Natural killer cell (primary cell): ENCODE measurements at regions not wholly inside any gene's neighbourhood (a gene's known extent, or its start where the extent isn't known, plus 50 kb on each side); places are given as distances from the start of the nearest gene placed in this dataset.

Source experiments
- ATAC-seq, 3 donors: fragments of 150-1000 bp in 2 of 3; fragments of 200-7000 bp in 1 of 3; cut with Tn5 transposase; 1 replicate in 1 of 3; 2 replicates in 2 of 3; pipeline ENCODE4 v1.10.0; 2021; ENCODE audit warnings: mild to moderate bottlenecking in 2 of 3, moderate library complexity in 2 of 3
- DNase-seq, 2 donors: peaks; one replicate each; pipeline versions ENCODE4 v3.0.0 to v3.0.0-alpha.2; 2013 to 2021; ENCODE audit warnings: mixed read lengths in 1 of 2
- H3K27ac ChIP-seq: one replicate; pipeline ENCODE4 v1.5.1; 2013; ENCODE audit warnings: mild to moderate bottlenecking, low read length
- H3K27me3 ChIP-seq: one replicate; pipeline ENCODE4 v1.6.1; 2013; ENCODE audit warnings: low read length; ENCODE audit not compliant: control insufficient read depth, insufficient read depth
- H3K36me3 ChIP-seq: one replicate; pipeline ENCODE4 v1.6.1; 2013; ENCODE audit warnings: low read length; ENCODE audit not compliant: control insufficient read depth, insufficient read depth
- H3K4me1 ChIP-seq: one replicate; pipeline ENCODE4 v1.6.1; 2013; ENCODE audit warnings: low read length; ENCODE audit not compliant: control insufficient read depth, insufficient read depth
- H3K4me3 ChIP-seq: one replicate; pipeline ENCODE4 v1.5.1; 2013; ENCODE audit warnings: low read length
- H3K9me3 ChIP-seq: one replicate; pipeline ENCODE4 v1.6.1; 2013; ENCODE audit warnings: low read length; ENCODE audit not compliant: control insufficient read depth, insufficient read depth
- H3K27ac Mint-ChIP-seq, 2 donors: one replicate each; pipeline ENCODE4 v1.8.0; 2022; ENCODE audit warnings: mild to moderate bottlenecking in 2 of 2, mixed read lengths in 2 of 2, moderate library complexity in 1 of 2
- H3K27me3 Mint-ChIP-seq, 2 donors: one replicate each; pipeline ENCODE4 v1.8.0; 2022; ENCODE audit warnings: low read depth in 2 of 2, mixed read lengths in 2 of 2
- H3K36me3 Mint-ChIP-seq: one replicate; pipeline ENCODE4 v1.8.0; 2022; ENCODE audit warnings: mixed read lengths
- H3K4me1 Mint-ChIP-seq, 2 donors: one replicate each; pipeline ENCODE4 v1.8.0; 2022; ENCODE audit warnings: mixed read lengths in 2 of 2
- H3K4me3 Mint-ChIP-seq: one replicate; pipeline ENCODE4 v1.8.0; 2022; ENCODE audit warnings: mild to moderate bottlenecking, moderate library complexity, mixed read lengths
- H3K9me3 Mint-ChIP-seq, 2 donors: one replicate each; pipeline ENCODE4 v1.8.0; 2022; ENCODE audit warnings: mixed read lengths in 2 of 2
- CTCF ChIP-seq: fragments of 200-600 bp; IDR thresholded peaks from one replicate; pipeline ENCODE4 v1.8.0; 2022; ENCODE audit warnings: antibody characterized with exemption
- WGBS: methylation state at CpG from one replicate; pipeline ENCODE4 v1.1.7; 2013; ENCODE audit warnings: missing lambda C conversion rate; ENCODE audit not compliant: insufficient coverage; 5-methylcytosine and 5-hydroxymethylcytosine counted together
- intact Hi-C: fragments of 100-400 bp; cut with micrococcal nuclease; formaldehyde crosslinking; loops from one replicate; pipeline ENCODE4 v1.14.2; 2022

DNA sequence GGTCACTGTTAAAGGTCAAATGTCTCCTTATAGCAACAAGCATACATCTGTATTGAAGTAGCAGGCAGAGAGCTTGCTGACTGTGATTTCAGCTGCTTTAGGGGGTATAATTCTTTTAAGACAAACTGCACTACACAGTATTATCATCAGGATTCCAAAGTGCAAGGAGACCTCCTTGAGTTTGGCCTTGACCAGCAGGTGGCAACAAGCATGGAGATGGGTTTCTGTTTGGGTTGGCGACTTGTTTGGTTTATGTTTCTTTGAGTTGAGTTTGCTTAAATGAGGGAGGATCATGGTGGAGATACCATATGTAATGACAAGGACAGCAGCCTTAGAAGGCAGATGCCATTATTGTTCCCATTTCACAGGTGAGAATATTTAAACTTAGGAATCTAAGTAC, 681.0 kb upstream of the ID2 start:
- H3K4me3 Mint-ChIP-seq: no peak overlapping the region
- intact Hi-C loops: loop anchor here (10.0 kb wide), 1 partner anchor 684 kb away; the partner anchor contains the start of gene ID2
- Histone ChIP-seq H3K4me3 (no peak overlapping the region), H3K9me3 (no peaks in the 10 kb centered on the region), H3K27me3 (no peaks in the 10 kb centered on the region), H3K36me3 (no peaks in the 10 kb centered on the region), H3K27ac (no peak overlapping the region), H3K4me1 (no peaks in the 10 kb centered on the region)
- TF ChIP-seq CTCF: peak; percentile 11
- H3K27ac Mint-ChIP-seq: peak overlapping the region in 1 of 2 donors; percentile 49
- no peaks in the 10 kb centered on the region for H3K36me3 Mint-ChIP-seq
- no peaks in the 10 kb centered on the region for H3K9me3 Mint-ChIP-seq
- H3K4me1 Mint-ChIP-seq: peaks cover 31 to 41% of the 10 kb centered on the region in 2 donors
- no peaks in the 10 kb centered on the region for H3K27me3 Mint-ChIP-seq
- peak in 1 of 3 donors; percentile 30 for ATAC-seq
- 75% methylated on average over 1 of the region's 1 CpG for WGBS
- peak in 1 of 2 donors; percentile 40 for DNase-seq

DNA sequence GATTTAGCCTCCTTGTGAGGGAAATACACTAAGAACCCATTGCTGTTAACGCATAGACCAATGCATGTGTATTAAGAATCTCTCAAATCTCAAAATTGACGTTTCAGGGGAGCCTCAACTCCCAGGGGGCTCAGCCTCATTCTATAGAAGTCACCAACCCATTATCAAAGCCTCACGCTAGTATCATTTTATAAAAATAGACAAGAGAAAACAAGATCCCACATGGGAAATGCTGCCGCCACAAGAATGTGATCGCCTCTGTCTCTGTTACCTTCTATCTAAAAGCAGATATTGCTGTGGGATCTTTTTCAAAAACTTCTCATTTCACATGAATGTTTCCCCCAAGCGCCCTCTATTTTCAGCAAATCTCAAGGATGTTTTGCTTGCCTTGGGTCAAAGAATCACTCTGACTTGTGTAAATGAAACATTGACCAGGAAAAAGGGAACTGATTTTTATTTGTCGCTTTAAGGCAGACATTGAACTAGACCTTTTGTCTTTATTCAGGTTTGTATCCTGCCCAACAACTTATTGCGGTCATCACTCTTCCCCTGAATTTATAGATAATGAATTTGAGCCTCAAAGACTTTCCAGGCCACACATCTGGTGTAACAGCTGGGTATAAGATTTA, 679.0 kb upstream of the ID2 start:
- intact Hi-C loops: loop anchor here (10.0 kb wide), 1 partner anchor 682 kb away; the partner anchor contains the start of gene ID2
- WGBS: 75% methylated on average over 8 of the region's 8 CpGs
- H3K4me3 Mint-ChIP-seq: no peak overlapping the region

DNA sequence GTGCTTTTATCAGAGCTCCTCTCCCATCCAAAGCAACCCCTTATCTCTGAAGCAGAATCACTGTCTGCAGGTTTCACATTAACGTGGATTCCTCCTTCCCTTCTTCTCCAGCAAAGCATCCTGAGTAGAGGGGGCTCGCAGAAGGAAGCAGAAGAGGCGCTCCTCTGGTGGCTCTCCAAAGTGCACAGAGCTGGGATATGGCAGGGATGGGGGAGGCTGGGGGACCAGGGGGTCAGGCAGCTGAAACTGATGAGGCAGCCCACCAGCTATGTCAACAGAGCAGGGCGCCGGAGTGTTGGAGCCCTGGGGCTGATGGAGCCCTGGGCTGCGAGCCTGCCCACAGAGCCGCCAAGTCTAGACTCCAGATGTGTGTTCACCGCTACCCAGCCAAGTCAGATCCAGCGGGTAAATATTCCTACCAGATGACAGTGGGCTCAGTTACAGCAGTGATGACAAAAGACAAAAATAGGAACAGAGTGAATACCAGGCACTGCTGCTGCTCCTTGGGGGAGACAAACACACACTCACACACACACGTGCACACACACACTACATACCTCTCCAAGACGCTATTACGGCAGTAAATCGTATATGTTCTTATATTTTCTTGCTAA, 678.3 kb upstream of the ID2 start:
- DNase-seq (no peak), ATAC-seq (no peak)
- H3K27me3 ChIP-seq: no peaks in the 10 kb centered on the region
- Mint-ChIP-seq H3K27me3 (no peaks in the 10 kb centered on the region), H3K4me1 (peaks cover 13 to 30% of the 10 kb centered on the region in 2 donors), H3K36me3 (no peaks in the 10 kb centered on the region), H3K27ac (peak overlapping the region in 1 of 2 donors; percentile 70), H3K9me3 (no peaks in the 10 kb centered on the region), H3K4me3 (no peak overlapping the region)
- H3K9me3 ChIP-seq: no peaks in the 10 kb centered on the region
- H3K36me3 ChIP-seq: no peaks in the 10 kb centered on the region
- no peak for TF ChIP-seq CTCF
- no peaks in the 10 kb centered on the region for H3K4me1 ChIP-seq
- 92% methylated on average over 13 of the region's 13 CpGs for WGBS
- H3K4me3 ChIP-seq: no peak overlapping the region
- intact Hi-C loops: loop anchor here (10.0 kb wide), 1 partner anchor 681 kb away; the partner anchor contains the start of gene ID2
- no peak overlapping the region for H3K27ac ChIP-seq

More for the DNA sequence above, 679.0 kb upstream of the ID2 start:
- ATAC-seq: no peak
- Histone ChIP-seq H3K27me3 (no peaks in the 10 kb centered on the region), H3K4me1 (no peaks in the 10 kb centered on the region), H3K36me3 (no peaks in the 10 kb centered on the region), H3K4me3 (no peak overlapping the region), H3K27ac (no peak overlapping the region), H3K9me3 (no peaks in the 10 kb centered on the region)
- DNase-seq: no peak
- no peaks in the 10 kb centered on the region for H3K9me3 Mint-ChIP-seq
- no peaks in the 10 kb centered on the region for H3K36me3 Mint-ChIP-seq
- TF ChIP-seq CTCF: no peak
- no peak overlapping the region for H3K27ac Mint-ChIP-seq
- H3K27me3 Mint-ChIP-seq: no peaks in the 10 kb centered on the region
- H3K4me1 Mint-ChIP-seq: peaks cover 13 to 30% of the 10 kb centered on the region in 2 donors
